ENCODE measurements at regions not wholly inside any gene's neighbourhood (a gene's known extent, or its start where the extent isn't known, plus 50 kb on each side); places are given as distances from the start of the nearest gene placed in this dataset.

- no peak for DNase-seq (ENCODE audit: low read depth in 3 of 3)
Measured at GRCh38 chr12:89861086-89861485, 152.4 kb upstream of the ATP2B1 start.

- DNase-seq (ENCODE audit: low read depth in 3 of 3), result no peak
Measured at GRCh38 chr12:89859508-89860220, 151.0 kb upstream of the ATP2B1 start.

- DNase-seq (ENCODE audit: low read depth in 3 of 3), result no peak
Measured at GRCh38 chr12:89858718-89859117, 150.1 kb upstream of the ATP2B1 start.

GRCh38 chr12:89857652-89858274, 149.1 kb upstream of the ATP2B1 start:
- no peak for DNase-seq (ENCODE audit: low read depth in 3 of 3)

GRCh38 chr12:89856431-89856830, 147.8 kb upstream of the ATP2B1 start:
- no peak for DNase-seq (ENCODE audit: low read depth in 3 of 3)

- DNase-seq (ENCODE audit: low read depth in 3 of 3), result no peak
Measured at GRCh38 chr12:89848732-89849131, 140.1 kb upstream of the ATP2B1 start.

GRCh38 chr12:89846473-89847055, 137.9 kb upstream of the ATP2B1 start:
- no peak for DNase-seq (ENCODE audit: low read depth in 3 of 3)

GRCh38 chr12:89845767-89846166, 137.1 kb upstream of the ATP2B1 start:
- DNase-seq (ENCODE audit: low read depth in 3 of 3), result no peak

GRCh38 chr12:89845366-89845765, 136.7 kb upstream of the ATP2B1 start:
- DNase-seq (ENCODE audit: low read depth in 3 of 3), result no peak

- no peak for DNase-seq (ENCODE audit: low read depth in 3 of 3)
Measured at GRCh38 chr12:89844539-89844938, 135.9 kb upstream of the ATP2B1 start.

- DNase-seq (ENCODE audit: low read depth in 3 of 3), result no peak
Measured at GRCh38 chr12:89840162-89840922, 131.7 kb upstream of the ATP2B1 start.

- no peak for DNase-seq (ENCODE audit: low read depth in 3 of 3)
Measured at GRCh38 chr12:89839444-89839843, 130.8 kb upstream of the ATP2B1 start.

- no peak for DNase-seq (ENCODE audit: low read depth in 3 of 3)
Measured at GRCh38 chr12:89838833-89839232, 130.2 kb upstream of the ATP2B1 start.

- no peak for DNase-seq (ENCODE audit: low read depth in 3 of 3)
Measured at GRCh38 chr12:89836026-89836425, 127.4 kb upstream of the ATP2B1 start.

GRCh38 chr12:89834676-89835075, 126.0 kb upstream of the ATP2B1 start:
- DNase-seq (ENCODE audit: low read depth in 3 of 3), result no peak

- DNase-seq (ENCODE audit: low read depth in 3 of 3), result no peak
Measured at GRCh38 chr12:89833337-89834252, 125.0 kb upstream of the ATP2B1 start.

GRCh38 chr12:89832336-89832735, 123.7 kb upstream of the ATP2B1 start:
- DNase-seq (ENCODE audit: low read depth in 3 of 3), result no peak

GRCh38 chr12:89831310-89832095, 122.9 kb upstream of the ATP2B1 start:
- no peak for DNase-seq (ENCODE audit: low read depth in 3 of 3)

- DNase-seq (ENCODE audit: low read depth in 3 of 3), result no peak
Measured at GRCh38 chr12:89829434-89829975, 120.9 kb upstream of the ATP2B1 start.

- no peak for DNase-seq (ENCODE audit: low read depth in 3 of 3)
Measured at GRCh38 chr12:89828575-89828974, 119.9 kb upstream of the ATP2B1 start.
